ENCODE measurements at regions not wholly inside any gene's neighbourhood (a gene's known extent, or its start where the extent isn't known, plus 50 kb on each side); places are given as distances from the start of the nearest gene placed in this dataset.
A peak's percentile ranks its signal among the peaks of the same experiment; 100 is the strongest.

DNA sequence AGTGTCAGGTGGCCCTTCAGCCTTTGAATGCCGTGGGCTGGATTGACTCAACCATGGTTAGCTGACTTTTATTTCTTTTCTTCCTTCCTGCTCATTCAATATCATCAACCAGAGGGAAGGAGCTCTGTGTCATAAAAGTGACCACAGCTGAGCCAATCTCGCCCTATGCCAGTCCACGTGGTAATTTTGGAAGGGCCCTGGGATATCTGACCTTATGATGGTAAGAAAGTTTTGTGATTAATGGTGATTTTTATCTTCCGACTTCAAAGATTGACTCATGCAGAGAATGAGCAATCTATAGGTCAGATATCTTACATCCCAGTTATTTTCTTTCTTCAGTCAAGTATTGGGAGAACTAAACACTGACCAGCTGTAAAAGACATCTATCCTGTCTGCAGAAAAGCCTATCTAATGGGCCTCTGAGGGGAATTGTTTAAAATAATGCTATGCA, 170.3 kb downstream of the ZC3H11B start:
- Histone ChIP-seq H4K20me1 (ENCODE audit: control insufficient read depth, extremely low read depth, insufficient read depth, low read length) (no peaks in the 10 kb centered on the region), H3K36me3 (ENCODE audit: control insufficient read depth, insufficient read depth, low read length) (no peaks in the 10 kb centered on the region), H3K4me2 (ENCODE audit: extremely low read depth, insufficient read depth, low read length) (peak overlapping the region; percentile 8), H3K4me3 (replicated peaks in 1 of 4; ENCODE audit: control extremely low read depth in 1 of 4, insufficient read depth in 1 of 4, low read depth in 3 of 4, low read length in 4 of 4) (no peak overlapping the region), H3K79me2 (ENCODE audit: control insufficient read depth, insufficient read depth, low read length) (no peaks in the 10 kb centered on the region), H3K27ac (ENCODE audit: insufficient read depth, low read length) (no peak overlapping the region), H3K27me3 (ENCODE audit: control insufficient read depth, insufficient read depth, low read length) (no peaks in the 10 kb centered on the region), H3K9me3 (ENCODE audit: control insufficient read depth, insufficient read depth, low read depth, low read length) (no peaks in the 10 kb centered on the region), H2AFZ (ENCODE audit: low read length) (no peak overlapping the region), H3K4me1 (ENCODE audit: control insufficient read depth, extremely low read depth, insufficient read depth, low read length) (no peaks in the 10 kb centered on the region), H3K9ac (ENCODE audit: insufficient read depth, low read length) (no peak overlapping the region)
- TF ChIP-seq, protein P1, sequence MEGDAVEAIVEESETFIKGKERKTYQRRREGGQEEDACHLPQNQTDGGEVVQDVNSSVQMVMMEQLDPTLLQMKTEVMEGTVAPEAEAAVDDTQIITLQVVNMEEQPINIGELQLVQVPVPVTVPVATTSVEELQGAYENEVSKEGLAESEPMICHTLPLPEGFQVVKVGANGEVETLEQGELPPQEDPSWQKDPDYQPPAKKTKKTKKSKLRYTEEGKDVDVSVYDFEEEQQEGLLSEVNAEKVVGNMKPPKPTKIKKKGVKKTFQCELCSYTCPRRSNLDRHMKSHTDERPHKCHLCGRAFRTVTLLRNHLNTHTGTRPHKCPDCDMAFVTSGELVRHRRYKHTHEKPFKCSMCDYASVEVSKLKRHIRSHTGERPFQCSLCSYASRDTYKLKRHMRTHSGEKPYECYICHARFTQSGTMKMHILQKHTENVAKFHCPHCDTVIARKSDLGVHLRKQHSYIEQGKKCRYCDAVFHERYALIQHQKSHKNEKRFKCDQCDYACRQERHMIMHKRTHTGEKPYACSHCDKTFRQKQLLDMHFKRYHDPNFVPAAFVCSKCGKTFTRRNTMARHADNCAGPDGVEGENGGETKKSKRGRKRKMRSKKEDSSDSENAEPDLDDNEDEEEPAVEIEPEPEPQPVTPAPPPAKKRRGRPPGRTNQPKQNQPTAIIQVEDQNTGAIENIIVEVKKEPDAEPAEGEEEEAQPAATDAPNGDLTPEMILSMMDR (conservative IDR thresholded peaks at IDR 0.05 in 1 of 2, IDR thresholded peaks at IDR 0.05 in 1 of 2; ENCODE audit: low read depth in 1 of 2, low read length in 2 of 2) = no peak
- TF ChIP-seq EZH2 (IDR thresholded peaks at IDR 0.05; ENCODE audit: low read length, missing control alignments) = no peak
- peak; percentile 28 to 93 for DNase-seq (ENCODE audit: low read depth in 2 of 2)

DNA sequence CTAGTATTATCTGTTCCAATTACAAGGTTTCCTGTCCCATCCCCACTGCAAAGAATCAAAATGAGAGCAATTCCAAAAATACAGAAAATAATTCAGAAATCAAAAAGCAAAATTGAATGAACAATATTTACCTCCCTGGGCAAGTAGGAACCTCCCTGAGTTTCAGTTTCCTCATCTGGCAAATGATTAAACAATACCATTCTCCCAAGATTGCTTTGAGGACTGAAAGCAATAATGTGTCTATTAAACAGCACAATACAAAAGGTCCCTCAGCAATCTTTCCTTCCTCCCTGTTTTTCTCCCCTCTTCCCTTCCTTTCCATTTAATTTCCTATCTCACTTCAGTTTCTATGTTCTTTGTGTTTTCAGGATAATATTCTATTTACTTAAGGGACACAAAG, 171.0 kb downstream of the ZC3H11B start:
- no peaks in the 10 kb centered on the region for H3K36me3 ChIP-seq (ENCODE audit: control insufficient read depth, insufficient read depth, low read length)
- H4K20me1 ChIP-seq (ENCODE audit: control insufficient read depth, extremely low read depth, insufficient read depth, low read length) = no peaks in the 10 kb centered on the region
- H3K79me2 ChIP-seq (ENCODE audit: control insufficient read depth, insufficient read depth, low read length) = no peaks in the 10 kb centered on the region
- H3K4me1 ChIP-seq (ENCODE audit: control insufficient read depth, extremely low read depth, insufficient read depth, low read length) = no peaks in the 10 kb centered on the region
- no peak overlapping the region for H3K9ac ChIP-seq (ENCODE audit: insufficient read depth, low read length)
- no peak overlapping the region for H3K27ac ChIP-seq (ENCODE audit: insufficient read depth, low read length)
- H3K27me3 ChIP-seq (ENCODE audit: control insufficient read depth, insufficient read depth, low read length) = no peaks in the 10 kb centered on the region
- H3K4me3 ChIP-seq (replicated peaks in 1 of 4; ENCODE audit: control extremely low read depth in 1 of 4, insufficient read depth in 1 of 4, low read depth in 3 of 4, low read length in 4 of 4) = no peak overlapping the region
- TF ChIP-seq EZH2 (IDR thresholded peaks at IDR 0.05; ENCODE audit: low read length, missing control alignments) = no peak
- TF ChIP-seq, protein P1 (conservative IDR thresholded peaks at IDR 0.05 in 1 of 2, IDR thresholded peaks at IDR 0.05 in 1 of 2; ENCODE audit: low read depth in 1 of 2, low read length in 2 of 2) = no peak
- H3K9me3 ChIP-seq (ENCODE audit: control insufficient read depth, insufficient read depth, low read depth, low read length) = no peaks in the 10 kb centered on the region
- DNase-seq (ENCODE audit: low read depth in 2 of 2) = no peak
- H3K4me2 ChIP-seq (ENCODE audit: extremely low read depth, insufficient read depth, low read length) = no peak overlapping the region
- no peak overlapping the region for H2AFZ ChIP-seq (ENCODE audit: low read length)

DNA sequence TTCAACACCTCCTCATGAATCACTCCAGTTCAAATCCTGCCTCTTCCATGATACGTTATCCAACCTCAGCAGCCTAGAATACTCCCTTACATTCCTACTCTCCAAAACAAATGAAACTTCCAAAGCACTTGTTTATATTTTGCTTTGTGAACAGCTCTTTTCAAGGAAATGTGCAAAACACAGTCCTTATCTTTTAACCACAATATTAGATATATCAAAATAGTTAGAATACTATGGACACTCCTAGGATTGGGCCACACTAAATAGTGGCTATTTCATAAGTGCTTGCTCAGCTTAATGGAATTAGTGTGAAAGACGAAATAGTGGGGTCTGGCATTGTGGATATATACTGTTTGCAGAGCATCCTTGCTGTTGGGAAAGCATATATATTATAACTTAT, 173.5 kb downstream of the ZC3H11B start:
- no peak overlapping the region for H3K27ac ChIP-seq (ENCODE audit: insufficient read depth, low read length)
- H4K20me1 ChIP-seq (ENCODE audit: control insufficient read depth, extremely low read depth, insufficient read depth, low read length) = no peaks in the 10 kb centered on the region
- no peak for TF ChIP-seq EZH2 (IDR thresholded peaks at IDR 0.05; ENCODE audit: low read length, missing control alignments)
- TF ChIP-seq, protein P1 (conservative IDR thresholded peaks at IDR 0.05 in 1 of 2, IDR thresholded peaks at IDR 0.05 in 1 of 2; ENCODE audit: low read depth in 1 of 2, low read length in 2 of 2) = no peak
- H3K9me3 ChIP-seq (ENCODE audit: control insufficient read depth, insufficient read depth, low read depth, low read length) = no peaks in the 10 kb centered on the region
- H2AFZ ChIP-seq (ENCODE audit: low read length) = no peak overlapping the region
- no peaks in the 10 kb centered on the region for H3K27me3 ChIP-seq (ENCODE audit: control insufficient read depth, insufficient read depth, low read length)
- no peaks in the 10 kb centered on the region for H3K4me1 ChIP-seq (ENCODE audit: control insufficient read depth, extremely low read depth, insufficient read depth, low read length)
- H3K36me3 ChIP-seq (ENCODE audit: control insufficient read depth, insufficient read depth, low read length) = no peaks in the 10 kb centered on the region
- DNase-seq (ENCODE audit: low read depth in 2 of 2) = peak; percentile 6 to 73
- no peak overlapping the region for H3K4me3 ChIP-seq (replicated peaks in 1 of 4; ENCODE audit: control extremely low read depth in 1 of 4, insufficient read depth in 1 of 4, low read depth in 3 of 4, low read length in 4 of 4)
- no peak overlapping the region for H3K4me2 ChIP-seq (ENCODE audit: extremely low read depth, insufficient read depth, low read length)
- no peaks in the 10 kb centered on the region for H3K79me2 ChIP-seq (ENCODE audit: control insufficient read depth, insufficient read depth, low read length)
- no peak overlapping the region for H3K9ac ChIP-seq (ENCODE audit: insufficient read depth, low read length)
